PC-3 (cell line): ENCODE measurements at regions not wholly inside any gene's neighbourhood (a gene's known extent, or its start where the extent isn't known, plus 50 kb on each side); places are given as distances from the start of the nearest gene placed in this dataset.

Experiments
- ATAC-seq: fragments of 200-7000 bp; cut with Tn5 transposase; 2 replicates; pipeline ENCODE4 v1.9.1; 2020; ENCODE audit warnings: mild to moderate bottlenecking, moderate library complexity
- BruUV-seq: library from RNA; stranded (reverse); fragments of 400-500 nt; replicated peaks from 2 replicates; lab custom pipeline; 2021; lab: Mats Ljungman, UMichigan
- CTCF ChIA-PET: fragments of 300-600 bp; sonication (Branson Sonifier 250); formaldehyde crosslinking; loops from one replicate; lab custom pipeline; 2022; ENCODE audit warnings: antibody characterized with exemption; lab: Charles Lee
- POLR2A ChIA-PET: fragments of 300-600 bp; sonication (Branson Sonifier 250); formaldehyde crosslinking; loops from one replicate; lab custom pipeline; 2022; ENCODE audit warnings: antibody characterized with exemption; ENCODE audit not compliant: unreplicated experiment; lab: Charles Lee
- DNase-seq: peaks from one replicate; pipeline ENCODE4 v3.0.0-alpha.2; 2015
- H2AFZ ChIP-seq: fragments of 300-600 bp; sonication (generic); 2 replicates; pipeline ENCODE4 v1.6.0; 2016; ENCODE audit warnings: antibody characterized with exemption, low read length
- H3F3A ChIP-seq: fragments of 300-600 bp; sonication (generic); one replicate; pipeline ENCODE4 v1.6.0; 2017; ENCODE audit warnings: antibody characterized with exemption, low read length, control low read depth, mild to moderate bottlenecking; ENCODE audit not compliant: unreplicated experiment
- H3K27ac ChIP-seq: fragments of 300-600 bp; sonication (generic); 2 replicates; pipeline ENCODE4 v1.5.1; 2016; ENCODE audit warnings: mild to moderate bottlenecking, low read length
- H3K27me3 ChIP-seq: fragments of 300-600 bp; sonication (generic); 2 replicates; pipeline ENCODE4 v1.6.1; 2016; ENCODE audit warnings: low read length, mixed read lengths
- H3K36me3 ChIP-seq: fragments of 300-600 bp; sonication (generic); 2 replicates; pipeline ENCODE4 v1.6.1; 2016; ENCODE audit warnings: low read depth, mixed run types, low read length, mixed read lengths
- H3K4me1 ChIP-seq: fragments of 300-600 bp; sonication (generic); 2 replicates; pipeline ENCODE4 v1.5.1; 2016; ENCODE audit warnings: low read length; ENCODE audit not compliant: insufficient read depth
- H3K4me2 ChIP-seq: fragments of 300-600 bp; sonication (generic); 2 replicates; pipeline ENCODE4 v1.6.0; 2016; ENCODE audit warnings: low read length
- H3K4me3 ChIP-seq: fragments of 300-600 bp; sonication (generic); 2 replicates; pipeline ENCODE4 v1.5.1; 2016; ENCODE audit warnings: mild to moderate bottlenecking, low read length, mixed read lengths
- H3K79me2 ChIP-seq: fragments of 300-600 bp; sonication (generic); 2 replicates; pipeline ENCODE4 v1.6.1; 2017; ENCODE audit warnings: low read length, mixed read lengths
- H3K9ac ChIP-seq: fragments of 300-600 bp; sonication (generic); 2 replicates; pipeline ENCODE4 v1.6.0; 2016; ENCODE audit warnings: mild to moderate bottlenecking, low read length
- H3K9me2 ChIP-seq: fragments of 300-600 bp; sonication (generic); replicated peaks from 2 replicates; pipeline ENCODE4 v1.6.1; 2016; ENCODE audit warnings: mixed run types, low read length, mixed read lengths
- H3K9me3 ChIP-seq: fragments of 300-600 bp; sonication (generic); 2 replicates; pipeline ENCODE4 v1.6.1; 2016; ENCODE audit warnings: low read length, mixed read lengths
- H4K20me1 ChIP-seq: fragments of 300-600 bp; sonication (generic); 2 replicates; pipeline ENCODE4 v1.6.1; 2016; ENCODE audit warnings: low read length, mixed read lengths
- CTCF ChIP-seq: fragments of 300-600 bp; sonication (generic); conservative IDR thresholded peaks from 2 replicates; pipeline ENCODE4 v1.5.1; 2017; ENCODE audit warnings: antibody characterized with exemption, low read depth, mild to moderate bottlenecking, low read length
- EZH2 ChIP-seq: fragments of 300-600 bp; sonication (generic); IDR thresholded peaks from one replicate; pipeline ENCODE4 v1.6.1; 2017; ENCODE audit warnings: antibody characterized with exemption, mild to moderate bottlenecking, low read length; ENCODE audit not compliant: unreplicated experiment
- EZH2phosphoT487 ChIP-seq: fragments of 300-600 bp; sonication (generic); IDR thresholded peaks from 2 replicates; pipeline ENCODE4 v1.6.1; 2018; ENCODE audit warnings: mild to moderate bottlenecking, antibody characterized with exemption, low read length, borderline replicate concordance
- intact Hi-C: fragments of 100-400 bp; cut with micrococcal nuclease; formaldehyde crosslinking; loops from 2 replicates; pipeline ENCODE4 v1.9.0; 2023

DNA sequence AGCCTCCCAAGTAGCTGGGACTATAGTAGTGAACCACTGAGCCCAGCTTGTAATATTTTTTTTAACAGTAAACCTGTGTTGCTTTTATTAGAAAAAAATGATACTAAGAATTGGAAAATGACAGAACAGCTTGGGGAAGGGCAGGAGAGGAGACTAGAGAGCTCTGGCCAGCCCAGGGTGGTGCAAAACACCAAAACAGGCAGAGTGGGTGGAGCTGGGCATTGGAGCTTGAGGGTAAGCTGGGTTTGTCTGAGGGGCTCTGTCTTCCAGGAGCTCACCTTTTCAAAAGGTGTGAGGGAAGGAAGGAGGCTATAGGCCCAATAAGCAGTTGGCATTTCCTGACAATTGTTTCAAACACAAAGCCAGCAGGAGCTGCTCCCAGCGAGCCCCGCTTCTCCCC is 75.2 kb upstream of the DUSP5 start:
- intact Hi-C loops = no loop called here
- Histone ChIP-seq H3K9ac (no peak overlapping the region), H4K20me1 (no peaks in the 10 kb centered on the region), H2AFZ (no peak overlapping the region), H3K79me2 (no peaks in the 10 kb centered on the region), H3K9me3 (no peaks in the 10 kb centered on the region), H3K27ac (no peak overlapping the region), H3K36me3 (no peaks in the 10 kb centered on the region), H3K27me3 (no peaks in the 10 kb centered on the region), H3F3A (no peaks in the 10 kb centered on the region), H3K9me2 (no peaks in the 10 kb centered on the region), H3K4me3 (no peak overlapping the region), H3K4me1 (peaks cover 33% of the 10 kb centered on the region), H3K4me2 (no peak overlapping the region)
- DNase-seq = no peak
- CTCF ChIA-PET = no interaction called here
- no TSS peak for BruUV-seq
- TF ChIP-seq EZH2 = no peak
- TF ChIP-seq EZH2phosphoT487 = no peak
- no peak for TF ChIP-seq CTCF
- POLR2A ChIA-PET = no interaction called here
- no peak for ATAC-seq

DNA sequence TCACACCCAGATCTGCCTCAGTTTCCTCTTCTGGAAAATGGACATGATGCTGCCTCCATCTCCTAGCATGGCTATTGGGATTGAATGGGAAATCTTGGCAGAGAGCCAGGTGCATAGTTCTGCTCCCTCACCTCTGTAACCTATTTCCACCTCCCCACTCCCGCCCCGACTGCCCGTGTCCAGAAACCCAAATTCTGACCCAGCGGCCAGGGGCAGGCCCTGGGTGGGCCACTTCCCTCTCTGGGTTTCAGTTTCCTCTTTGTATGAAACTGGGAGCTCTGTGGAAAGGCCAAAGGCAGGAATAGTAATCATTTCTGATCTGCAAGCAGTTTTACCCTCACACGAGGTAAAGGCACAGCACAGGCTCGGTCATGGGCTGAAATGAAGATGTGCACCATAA is 74.1 kb upstream of the DUSP5 start:
- TF ChIP-seq EZH2 = no peak
- TF ChIP-seq CTCF = no peak
- TF ChIP-seq EZH2phosphoT487 = no peak

DNA sequence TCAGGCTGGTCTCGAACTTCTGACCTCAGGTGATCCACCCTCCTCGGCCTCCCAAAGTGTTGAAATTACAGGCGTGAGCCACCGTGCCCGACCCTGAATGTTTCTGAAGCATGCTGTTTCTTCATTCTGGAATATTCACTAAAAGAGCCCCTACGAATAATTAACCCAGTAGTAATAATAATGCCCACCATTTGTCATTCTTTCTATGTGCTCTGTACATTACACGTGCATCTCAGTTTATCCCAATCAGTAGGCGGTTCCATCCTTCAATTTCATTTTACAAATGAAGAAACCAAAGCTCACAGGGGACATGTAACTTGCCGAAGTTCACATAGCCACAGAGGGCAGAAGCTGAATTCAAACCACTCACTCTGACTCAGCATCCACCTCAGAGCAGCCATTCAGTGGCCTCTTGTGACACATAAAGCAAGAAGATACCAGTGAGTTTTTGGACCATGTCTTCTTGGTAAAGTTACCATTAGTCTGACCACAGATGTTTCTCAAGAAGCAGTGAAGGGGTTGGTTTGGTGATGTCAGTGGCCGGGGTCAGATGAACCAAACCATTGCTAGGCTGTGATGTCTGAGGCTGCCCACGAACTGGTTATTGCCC is 71.9 kb upstream of the DUSP5 start:
- TF ChIP-seq EZH2 = no peak
- no peak for TF ChIP-seq CTCF
- TF ChIP-seq EZH2phosphoT487 = no peak
- no TSS peak for BruUV-seq
- ChIA-PET CTCF (no interaction called here), POLR2A (no interaction called here)
- H2AFZ ChIP-seq = no peak overlapping the region
- H3K27ac ChIP-seq = peak overlapping the region; percentile 42
- H3K27me3 ChIP-seq = no peaks in the 10 kb centered on the region
- H4K20me1 ChIP-seq = no peaks in the 10 kb centered on the region
- ATAC-seq (peak; percentile 42), DNase-seq (peak; percentile 61)
- H3K9me3 ChIP-seq = no peaks in the 10 kb centered on the region
- no peak overlapping the region for H3K4me3 ChIP-seq
- peaks cover 20% of the 10 kb centered on the region for H3K4me1 ChIP-seq
- intact Hi-C loops = no loop called here
- no peak overlapping the region for H3K9ac ChIP-seq
- no peaks in the 10 kb centered on the region for H3F3A ChIP-seq
- no peaks in the 10 kb centered on the region for H3K36me3 ChIP-seq
- no peak overlapping the region for H3K4me2 ChIP-seq
- no peaks in the 10 kb centered on the region for H3K79me2 ChIP-seq
- H3K9me2 ChIP-seq = no peaks in the 10 kb centered on the region

More for the DNA sequence above, 74.1 kb upstream of the DUSP5 start:
- Histone ChIP-seq H3K27ac (no peak overlapping the region), H3K27me3 (no peaks in the 10 kb centered on the region), H4K20me1 (no peaks in the 10 kb centered on the region), H3F3A (no peaks in the 10 kb centered on the region), H3K4me1 (peaks cover 30% of the 10 kb centered on the region), H3K36me3 (no peaks in the 10 kb centered on the region), H3K9me3 (no peaks in the 10 kb centered on the region), H3K4me2 (no peak overlapping the region), H3K79me2 (no peaks in the 10 kb centered on the region), H3K9ac (no peak overlapping the region), H3K9me2 (no peaks in the 10 kb centered on the region), H2AFZ (no peak overlapping the region), H3K4me3 (no peak overlapping the region)
- ChIA-PET CTCF (no interaction called here), POLR2A (no interaction called here)
- intact Hi-C loops = no loop called here
- DNase-seq (no peak), ATAC-seq (no peak)
- no TSS peak for BruUV-seq
